NCI-H2227 treated with DMSO at 0.1 percent for 48 hours (cell line): ENCODE measurements at regions not wholly inside any gene's neighbourhood (a gene's known extent, or its start where the extent isn't known, plus 50 kb on each side); places are given as distances from the start of the nearest gene placed in this dataset.

Experiments used
- DNase-seq: peaks from one replicate; lab custom pipeline; 2025; lab: John Stamatoyannopoulos, UW

- no peak for DNase-seq
Observed at GRCh38 chr20:11389186-11389585, 528.5 kb upstream of the BTBD3 start.

GRCh38 chr20:11391591-11391990 is 526.1 kb upstream of the BTBD3 start:
- no peak for DNase-seq

GRCh38 chr20:11394145-11394833 is 523.4 kb upstream of the BTBD3 start:
- no peak for DNase-seq

GRCh38 chr20:11395581-11395980 is 522.1 kb upstream of the BTBD3 start:
- no peak for DNase-seq

GRCh38 chr20:11401988-11402387 is 515.7 kb upstream of the BTBD3 start:
- no peak for DNase-seq

GRCh38 chr20:11403711-11404110 is 514.0 kb upstream of the BTBD3 start:
- DNase-seq, result no peak

- DNase-seq, result no peak
Observed at GRCh38 chr20:11406877-11407276, 510.8 kb upstream of the BTBD3 start.

GRCh38 chr20:11409561-11409960 is 508.1 kb upstream of the BTBD3 start:
- no peak for DNase-seq

- DNase-seq, result no peak
Observed at GRCh38 chr20:11411765-11412164, 505.9 kb upstream of the BTBD3 start.

GRCh38 chr20:11426948-11427347 is 490.7 kb upstream of the BTBD3 start:
- peak; percentile 42 for DNase-seq

GRCh38 chr20:11429168-11429567 is 488.5 kb upstream of the BTBD3 start:
- DNase-seq, result no peak

GRCh38 chr20:11429889-11430519 is 487.7 kb upstream of the BTBD3 start:
- DNase-seq, result peak; percentile 8

GRCh38 chr20:11430652-11431051 is 487.0 kb upstream of the BTBD3 start:
- no peak for DNase-seq

- no peak for DNase-seq
Observed at GRCh38 chr20:11431621-11432020, 486.1 kb upstream of the BTBD3 start.

- no peak for DNase-seq
Observed at GRCh38 chr20:11432407-11432806, 485.3 kb upstream of the BTBD3 start.

- no peak for DNase-seq
Observed at GRCh38 chr20:11436113-11436905, 481.4 kb upstream of the BTBD3 start.

- no peak for DNase-seq
Observed at GRCh38 chr20:11437090-11437489, 480.6 kb upstream of the BTBD3 start.

GRCh38 chr20:11437611-11438380 is 479.9 kb upstream of the BTBD3 start:
- DNase-seq, result no peak

- no peak for DNase-seq
Observed at GRCh38 chr20:11438412-11438811, 479.3 kb upstream of the BTBD3 start.

GRCh38 chr20:11443382-11444119 is 474.1 kb upstream of the BTBD3 start:
- DNase-seq, result no peak

- DNase-seq, result no peak
Observed at GRCh38 chr20:11445161-11445560, 472.5 kb upstream of the BTBD3 start.

GRCh38 chr20:11445891-11446290 is 471.8 kb upstream of the BTBD3 start:
- DNase-seq, result no peak
